HEK293T (cell line): ENCODE measurements at regions not wholly inside any gene's neighbourhood (a gene's known extent, or its start where the extent isn't known, plus 50 kb on each side); places are given as distances from the start of the nearest gene placed in this dataset.

Experiments used
- ARNT ChIP-seq: fragments of 450-650 bp; IDR thresholded peaks from 2 replicates; pipeline ENCODE4 v1.6.1; 2017; ENCODE audit warnings: mild to moderate bottlenecking
- BHLHE40 ChIP-seq: fragments of 450-650 bp; IDR thresholded peaks from 2 replicates; pipeline ENCODE4 v1.6.1; 2016; ENCODE audit warnings: mild to moderate bottlenecking, moderate library complexity, borderline replicate concordance
- L3MBTL2 ChIP-seq: fragments of 450-650 bp; conservative IDR thresholded peaks from 2 replicates; pipeline ENCODE4 v1.6.1; 2016; ENCODE audit warnings: mild to moderate bottlenecking
- SP1 ChIP-seq: fragments of 450-650 bp; IDR thresholded peaks from 2 replicates; pipeline ENCODE4 v1.6.1; 2017
- SUZ12 ChIP-seq: fragments of 450-650 bp; IDR thresholded peaks from 2 replicates; pipeline ENCODE4 v1.6.1; 2016; ENCODE audit warnings: mild to moderate bottlenecking

- TF ChIP-seq SUZ12, result no peak
- TF ChIP-seq L3MBTL2, result no peak
- no peak for TF ChIP-seq BHLHE40
- no peak for TF ChIP-seq SP1
- no peak for TF ChIP-seq ARNT
Measured at GRCh38 chr13:78409172-78409571, 194.2 kb downstream of the POU4F1 start.
